Omental fat pad (tissue), 3 donors: ENCODE measurements at regions not wholly inside any gene's neighbourhood (a gene's known extent, or its start where the extent isn't known, plus 50 kb on each side); places are given as distances from the start of the nearest gene placed in this dataset.

ENCODE experiments used
- ATAC-seq: fragments of 150-250 bp; one replicate; pipeline ENCODE4 v1.9.1; 2016; ENCODE audit warnings: mild to moderate bottlenecking, moderate library complexity; ENCODE audit not compliant: low FRiP score
- DNase-seq: peaks from one replicate; pipeline ENCODE4 v3.0.0-alpha.2; 2019; ENCODE audit warnings: low spot score
- CTCF ChIP-seq, 3 donors: fragments of 450-650 bp; IDR thresholded peaks; one replicate each; pipeline ENCODE4 v1.5.1; 2016 to 2017; ENCODE audit warnings: antibody characterized with exemption in 3 of 3, mild to moderate bottlenecking in 3 of 3, moderate library complexity in 2 of 3

- DNase-seq (no peak), ATAC-seq (no peak)
- no peak for TF ChIP-seq CTCF (IDR thresholded peaks at IDR 0.05)
These were observed 139.9 kb downstream of the CSNK2A3 start for GRCh38 chr11:11213117-11213516.

- ATAC-seq, result no peak
- DNase-seq, result no peak
- no peak for TF ChIP-seq CTCF (IDR thresholded peaks at IDR 0.05)
These were observed 141.2 kb downstream of the CSNK2A3 start for GRCh38 chr11:11211888-11212287.

GRCh38 chr11:11211186-11211585 lies 141.9 kb downstream of the CSNK2A3 start:
- ATAC-seq, result no peak
- DNase-seq, result no peak
- TF ChIP-seq CTCF (IDR thresholded peaks at IDR 0.05), result no peak

- ATAC-seq, result no peak
- no peak for DNase-seq
- no peak for TF ChIP-seq CTCF (IDR thresholded peaks at IDR 0.05)
These were observed 142.6 kb downstream of the CSNK2A3 start for GRCh38 chr11:11210446-11210845.

- ATAC-seq (no peak), DNase-seq (no peak)
- no peak for TF ChIP-seq CTCF (IDR thresholded peaks at IDR 0.05)
These were observed 143.1 kb downstream of the CSNK2A3 start for GRCh38 chr11:11209967-11210366.

- ATAC-seq, result no peak
- no peak for TF ChIP-seq CTCF (IDR thresholded peaks at IDR 0.05)
- no peak for DNase-seq
These were observed 144.1 kb downstream of the CSNK2A3 start for GRCh38 chr11:11208994-11209393.

- DNase-seq (no peak), ATAC-seq (no peak)
- TF ChIP-seq CTCF (IDR thresholded peaks at IDR 0.05), result no peak
These were observed 145.6 kb downstream of the CSNK2A3 start for GRCh38 chr11:11207428-11207827.
